Epithelial cell of esophagus (primary cell): ENCODE measurements at regions not wholly inside any gene's neighbourhood (a gene's known extent, or its start where the extent isn't known, plus 50 kb on each side); places are given as distances from the start of the nearest gene placed in this dataset.
A peak's percentile ranks its signal among the peaks of the same experiment; 100 is the strongest.

ENCODE experiments used
- DNase-seq: peaks from one replicate; pipeline ENCODE4 v3.0.0; 2010; ENCODE audit warnings: low read depth
- H3K4me3 ChIP-seq: 2 replicates; pipeline ENCODE4 v1.5.1; 2011; ENCODE audit warnings: mild to moderate bottlenecking, low read length, control low read depth
- TF ChIP-seq, protein P1 (sequence below): IDR thresholded peaks from 2 replicates; pipeline ENCODE4 v1.5.1; 2011; ENCODE audit warnings: low read depth, mild to moderate bottlenecking, low read length, control low read depth, inconsistent platforms; ENCODE audit not compliant: insufficient read depth; ENCODE audit errors: missing control alignments

DNA sequence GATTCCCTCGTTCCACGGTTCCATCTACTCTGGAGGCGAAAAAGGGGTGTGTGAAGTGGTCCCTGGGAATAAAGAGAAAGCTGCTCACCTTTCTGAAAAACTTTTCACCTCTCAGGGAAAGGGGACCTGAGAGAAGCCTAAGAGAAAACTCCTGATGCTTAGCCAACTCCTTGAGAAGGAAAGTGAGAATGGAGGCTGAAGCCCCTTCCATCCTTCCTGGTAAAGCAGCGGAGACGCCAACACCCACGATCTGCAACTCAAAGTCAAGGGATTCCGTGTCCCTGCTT is 110.0 kb downstream of the ARF6 start:
- TF ChIP-seq, protein P1, sequence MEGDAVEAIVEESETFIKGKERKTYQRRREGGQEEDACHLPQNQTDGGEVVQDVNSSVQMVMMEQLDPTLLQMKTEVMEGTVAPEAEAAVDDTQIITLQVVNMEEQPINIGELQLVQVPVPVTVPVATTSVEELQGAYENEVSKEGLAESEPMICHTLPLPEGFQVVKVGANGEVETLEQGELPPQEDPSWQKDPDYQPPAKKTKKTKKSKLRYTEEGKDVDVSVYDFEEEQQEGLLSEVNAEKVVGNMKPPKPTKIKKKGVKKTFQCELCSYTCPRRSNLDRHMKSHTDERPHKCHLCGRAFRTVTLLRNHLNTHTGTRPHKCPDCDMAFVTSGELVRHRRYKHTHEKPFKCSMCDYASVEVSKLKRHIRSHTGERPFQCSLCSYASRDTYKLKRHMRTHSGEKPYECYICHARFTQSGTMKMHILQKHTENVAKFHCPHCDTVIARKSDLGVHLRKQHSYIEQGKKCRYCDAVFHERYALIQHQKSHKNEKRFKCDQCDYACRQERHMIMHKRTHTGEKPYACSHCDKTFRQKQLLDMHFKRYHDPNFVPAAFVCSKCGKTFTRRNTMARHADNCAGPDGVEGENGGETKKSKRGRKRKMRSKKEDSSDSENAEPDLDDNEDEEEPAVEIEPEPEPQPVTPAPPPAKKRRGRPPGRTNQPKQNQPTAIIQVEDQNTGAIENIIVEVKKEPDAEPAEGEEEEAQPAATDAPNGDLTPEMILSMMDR: no peak
- no peak overlapping the region for H3K4me3 ChIP-seq
- no peak for DNase-seq

DNA sequence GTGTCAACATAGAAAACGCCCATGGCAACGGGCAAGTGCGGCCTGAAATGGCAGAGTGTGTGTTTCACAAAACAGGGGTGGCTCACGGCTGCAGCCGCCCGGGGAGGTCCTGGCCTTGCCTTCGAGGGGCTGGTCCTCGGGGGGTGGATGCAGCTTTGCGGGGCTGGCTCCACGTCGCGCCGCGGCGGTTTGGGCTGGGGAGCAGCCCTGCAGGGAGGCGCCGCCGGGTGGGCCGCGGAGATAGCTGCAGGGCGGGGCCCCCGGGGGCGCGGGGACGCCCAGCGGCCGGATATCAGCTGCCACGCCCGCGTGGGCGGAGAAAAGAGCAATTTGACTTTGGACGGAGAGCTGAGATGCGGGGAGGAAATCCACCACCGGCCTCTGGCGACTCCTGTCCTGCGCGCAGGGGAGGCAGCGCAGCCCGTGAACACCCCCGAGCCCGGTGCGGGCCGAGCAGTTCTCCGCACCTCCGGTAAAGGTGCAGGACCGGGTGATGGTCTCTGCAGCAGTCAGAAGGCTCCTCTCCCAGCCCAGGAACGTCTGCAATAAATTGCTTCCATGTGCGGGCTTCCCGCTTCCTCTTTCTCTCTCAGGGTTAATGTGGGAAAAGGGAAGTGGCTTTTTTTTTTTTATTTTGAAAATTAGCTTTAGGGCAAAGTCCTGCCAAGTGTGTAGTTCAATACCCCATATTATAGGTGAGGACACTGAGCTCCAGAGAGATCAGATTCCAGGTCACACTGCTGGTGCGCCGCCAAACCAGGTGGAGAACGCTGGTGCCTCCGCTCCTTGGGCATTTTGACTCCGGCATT is 110.5 kb downstream of the ARF6 start:
- H3K4me3 ChIP-seq: peak overlapping the region; percentile 34
- peak; percentile 53 for DNase-seq

DNA sequence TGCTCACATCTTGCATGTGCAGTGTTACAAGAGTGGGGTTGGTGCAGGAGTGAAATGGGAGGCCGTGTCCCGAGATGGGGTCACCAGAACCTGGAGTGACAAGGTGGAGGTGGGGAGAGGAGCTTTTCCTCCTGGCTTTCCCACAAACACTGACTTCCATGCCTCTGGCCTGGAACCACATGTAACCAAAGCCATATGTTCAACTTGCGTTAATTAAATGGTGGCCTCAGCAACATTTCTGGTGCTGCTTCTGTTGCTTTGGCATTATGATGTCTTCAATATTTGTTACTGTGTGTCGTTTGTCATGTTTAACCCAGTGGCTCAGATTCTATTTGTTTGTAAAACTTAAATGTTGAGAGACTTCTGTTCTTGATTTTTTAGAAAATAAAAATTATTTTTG is 110.2 kb downstream of the VCPKMT start:
- H3K4me3 ChIP-seq: no peak overlapping the region
- no peak for DNase-seq
- TF ChIP-seq, protein P1: no peak

More for the DNA sequence above, 110.5 kb downstream of the ARF6 start:
- TF ChIP-seq, protein P1: no peak

DNA sequence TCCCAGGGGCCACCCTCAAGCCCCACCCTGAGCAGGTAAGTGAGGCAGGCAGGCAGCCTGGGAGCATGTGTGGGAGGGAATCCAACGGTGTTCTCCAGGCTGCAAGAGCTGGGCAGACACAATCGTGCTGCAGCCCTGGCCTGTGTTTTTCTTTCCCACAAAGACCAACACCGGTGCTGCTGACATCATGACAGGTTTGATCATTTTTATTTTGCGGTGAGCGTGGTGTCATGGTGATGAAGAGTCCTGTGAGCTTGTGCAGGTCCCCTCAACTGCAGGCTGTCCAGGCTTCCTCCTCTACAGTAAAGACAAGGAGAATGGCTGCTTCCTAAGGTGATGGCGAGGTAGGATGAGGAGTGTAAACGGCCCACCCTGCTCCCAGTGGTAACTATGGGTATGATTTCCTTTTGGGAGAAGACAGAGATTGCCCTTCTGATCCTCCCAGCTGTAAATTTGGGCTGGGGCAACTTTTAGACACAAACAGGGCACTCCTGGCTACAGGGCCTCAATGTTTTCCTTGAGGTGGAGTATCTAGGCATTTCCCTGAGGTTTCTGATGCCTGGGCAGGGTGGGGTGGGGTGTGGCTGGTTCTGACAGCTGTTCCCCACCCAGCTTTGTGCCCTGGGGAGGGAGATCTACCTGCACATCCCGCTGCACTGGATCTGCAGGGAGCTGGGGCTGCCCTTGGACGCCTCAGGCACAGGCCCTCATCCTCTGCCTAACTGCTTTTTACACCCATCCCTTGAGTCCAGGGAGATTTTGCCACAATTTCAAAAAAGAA is 109.1 kb downstream of the VCPKMT start:
- no peak overlapping the region for H3K4me3 ChIP-seq
- peak; percentile 97 for DNase-seq
- TF ChIP-seq, protein P1: peak; percentile 36

DNA sequence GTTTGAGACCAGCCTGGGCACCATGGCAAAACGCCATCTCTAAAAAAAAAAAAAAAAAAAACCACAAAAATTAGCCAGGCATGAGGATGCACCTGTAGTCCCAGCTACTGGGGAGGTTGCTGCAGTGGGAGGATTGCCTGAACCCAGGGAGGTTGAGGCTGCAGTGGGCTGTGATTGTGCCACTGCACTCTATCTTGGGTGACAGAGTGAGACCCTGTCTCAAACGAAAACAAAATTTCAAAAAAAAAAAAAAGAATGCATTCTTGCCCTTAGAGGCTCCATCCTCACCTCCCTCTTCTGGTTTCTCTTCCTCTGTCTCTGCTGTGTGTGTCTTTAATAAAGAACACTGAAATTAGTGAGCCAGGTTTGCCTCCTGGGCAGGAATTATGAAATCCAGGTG is 107.8 kb downstream of the VCPKMT start:
- no peak overlapping the region for H3K4me3 ChIP-seq
- no peak for DNase-seq
- TF ChIP-seq, protein P1: no peak

DNA sequence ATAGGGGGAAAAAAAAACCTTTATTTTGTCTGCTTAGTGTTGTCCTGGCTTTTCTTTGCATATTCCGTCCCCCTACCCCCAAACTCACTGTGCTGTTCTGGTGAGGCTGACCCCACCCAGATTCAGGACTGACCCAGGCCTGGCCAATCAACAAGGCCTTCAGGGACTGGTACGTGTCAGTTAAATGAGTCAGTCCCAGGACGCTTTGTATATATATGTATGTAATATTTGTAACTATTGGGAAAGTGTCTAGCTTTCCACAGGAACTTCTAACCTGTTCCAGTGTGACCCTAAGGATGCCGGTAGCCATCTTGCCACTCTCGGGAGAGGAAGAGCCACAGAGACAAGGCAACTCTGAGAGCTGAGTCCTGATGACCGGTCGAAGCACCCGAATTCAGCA is 107.4 kb downstream of the VCPKMT start:
- TF ChIP-seq, protein P1: no peak
- peak; percentile 91 for DNase-seq
- no peak overlapping the region for H3K4me3 ChIP-seq
